ENCODE measurements at regions not wholly inside any gene's neighbourhood (a gene's known extent, or its start where the extent isn't known, plus 50 kb on each side); places are given as distances from the start of the nearest gene placed in this dataset.

- TF ChIP-seq CTCF (conservative IDR thresholded peaks at IDR 0.05 in 1 of 2, IDR thresholded peaks at IDR 0.05 in 1 of 2; ENCODE audit: extremely low read depth in 1 of 2, insufficient read depth in 1 of 2, low read depth in 1 of 2, low read length in 2 of 2) (no peak), EZH2 (IDR thresholded peaks at IDR 0.05; ENCODE audit: borderline replicate concordance, low read length) (no peak)
These were observed 106.2 kb upstream of the L3MBTL4 start for GRCh38 chr18:6520901-6521300.

All from mammary epithelial cell (primary cell).